Colonic mucosa (tissue), 4 donors: ENCODE measurements at regions not wholly inside any gene's neighbourhood (a gene's known extent, or its start where the extent isn't known, plus 50 kb on each side); places are given as distances from the start of the nearest gene placed in this dataset.

ENCODE experiments used
- DNase-seq: peaks from one replicate; pipeline ENCODE4 v3.0.0-alpha.2; 2020
- H3K27ac ChIP-seq: fragments of 200-600 bp; one replicate; pipeline ENCODE4 v1.8.0; 2021
- H3K27me3 ChIP-seq: fragments of 200-600 bp; one replicate; pipeline ENCODE4 v1.8.0; 2021
- H3K36me3 ChIP-seq: fragments of 200-600 bp; one replicate; pipeline ENCODE4 v1.8.0; 2021
- H3K4me1 ChIP-seq: fragments of 200-600 bp; one replicate; pipeline ENCODE4 v1.8.0; 2021; ENCODE audit warnings: mild to moderate bottlenecking
- H3K4me3 ChIP-seq: fragments of 200-600 bp; one replicate; pipeline ENCODE4 v1.8.0; 2021
- H3K9ac ChIP-seq, 2 donors: one replicate each; pipeline ENCODE4 v1.7.0; 2013; ENCODE audit warnings: control low read depth in 2 of 2, low read depth in 2 of 2, low read length in 2 of 2
- H3K9me3 ChIP-seq: fragments of 200-600 bp; one replicate; pipeline ENCODE4 v1.8.0; 2021
- CTCF ChIP-seq: fragments of 200-600 bp; IDR thresholded peaks from one replicate; pipeline ENCODE4 v1.8.0; 2022; ENCODE audit warnings: antibody characterized with exemption, mild to moderate bottlenecking
- intact Hi-C: fragments of 100-400 bp; cut with DNase I; formaldehyde crosslinking; loops from one replicate; pipeline ENCODE4 v1.14.1; 2022
- donor health status: healthy.
- donor health status: DM: no; HTN: no; CAD: no.
- donor health status: DM: no; HTN: no; CAD: no.

GRCh38 chr1:218525451-218526197 is 180.5 kb downstream of the TGFB2 start:
- H3K9me3 ChIP-seq: no peaks in the 10 kb centered on the region
- no peaks in the 10 kb centered on the region for H3K4me1 ChIP-seq
- no peak overlapping the region for H3K27ac ChIP-seq
- H3K9ac ChIP-seq: no peak overlapping the region
- no peaks in the 10 kb centered on the region for H3K27me3 ChIP-seq
- TF ChIP-seq CTCF: no peak
- intact Hi-C loops: no loop called here
- no peaks in the 10 kb centered on the region for H3K36me3 ChIP-seq
- no peak for DNase-seq
- H3K4me3 ChIP-seq: no peak overlapping the region

GRCh38 chr1:218526198-218526580 is 181.1 kb downstream of the TGFB2 start:
- Histone ChIP-seq H3K27ac (no peak overlapping the region), H3K27me3 (no peaks in the 10 kb centered on the region), H3K4me1 (no peaks in the 10 kb centered on the region), H3K4me3 (no peak overlapping the region), H3K9ac (no peak overlapping the region), H3K9me3 (no peaks in the 10 kb centered on the region), H3K36me3 (no peaks in the 10 kb centered on the region)
- intact Hi-C loops: no loop called here
- no peak for TF ChIP-seq CTCF
- no peak for DNase-seq

- Histone ChIP-seq H3K36me3 (no peaks in the 10 kb centered on the region), H3K4me3 (no peak overlapping the region), H3K9me3 (no peaks in the 10 kb centered on the region), H3K27ac (no peak overlapping the region), H3K9ac (no peak overlapping the region), H3K4me1 (no peaks in the 10 kb centered on the region), H3K27me3 (no peaks in the 10 kb centered on the region)
- TF ChIP-seq CTCF: no peak
- intact Hi-C loops: no loop called here
- DNase-seq: no peak
Measured at GRCh38 chr1:218527737-218528136, 182.6 kb downstream of the TGFB2 start.

GRCh38 chr1:218529646-218530300 is 184.6 kb downstream of the TGFB2 start:
- Histone ChIP-seq H3K4me1 (no peaks in the 10 kb centered on the region), H3K27me3 (no peaks in the 10 kb centered on the region), H3K9ac (no peak overlapping the region), H3K36me3 (no peaks in the 10 kb centered on the region), H3K4me3 (no peak overlapping the region), H3K27ac (no peak overlapping the region), H3K9me3 (no peaks in the 10 kb centered on the region)
- no peak for TF ChIP-seq CTCF
- intact Hi-C loops: no loop called here
- no peak for DNase-seq

- Histone ChIP-seq H3K27ac (no peak overlapping the region), H3K9ac (no peak overlapping the region), H3K4me3 (no peak overlapping the region), H3K27me3 (no peaks in the 10 kb centered on the region), H3K36me3 (no peaks in the 10 kb centered on the region), H3K4me1 (no peaks in the 10 kb centered on the region), H3K9me3 (no peaks in the 10 kb centered on the region)
- intact Hi-C loops: no loop called here
- no peak for TF ChIP-seq CTCF
- DNase-seq: no peak
Measured at GRCh38 chr1:218531936-218532335, 186.8 kb downstream of the TGFB2 start.
